ENCODE measurements at regions not wholly inside any gene's neighbourhood (a gene's known extent, or its start where the extent isn't known, plus 50 kb on each side); places are given as distances from the start of the nearest gene placed in this dataset.

DNA sequence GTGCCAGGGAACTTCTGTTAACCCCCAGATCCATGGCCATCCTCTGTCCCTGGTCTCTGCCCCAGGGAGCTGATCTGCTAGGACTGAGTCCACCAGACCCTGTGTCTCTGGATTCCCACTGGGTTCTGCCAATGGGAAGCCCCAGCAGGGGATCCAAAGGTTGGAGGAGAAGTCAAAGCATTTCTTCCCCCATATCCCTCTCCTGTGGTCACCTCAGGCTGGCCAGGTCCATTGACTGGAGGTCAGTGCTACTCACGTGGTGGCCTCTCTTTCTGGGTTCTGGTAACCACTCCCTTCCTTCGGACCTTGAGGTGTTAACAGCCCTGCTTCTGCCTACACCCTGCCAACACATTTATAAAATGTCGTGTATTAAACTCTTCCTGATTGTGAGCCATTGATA lies 69.7 kb upstream of the NECTIN1 start:
- Histone ChIP-seq H3K9ac (no peak overlapping the region), H3K27me3 (ENCODE audit: control insufficient read depth, insufficient read depth, low read length) (no peaks in the 10 kb centered on the region), H3K27ac (no peak overlapping the region), H3K79me2 (no peaks in the 10 kb centered on the region), H3K36me3 (ENCODE audit: control insufficient read depth, insufficient read depth, low read length) (no peaks in the 10 kb centered on the region), H3K9me3 (ENCODE audit: control insufficient read depth, low read length) (no peaks in the 10 kb centered on the region), H2AFZ (no peak overlapping the region), H3K4me1 (no peaks in the 10 kb centered on the region), H3K4me2 (ENCODE audit: low read length) (no peak overlapping the region), H3K4me3 (ENCODE audit: low read depth, low read length) (no peak overlapping the region)
- TF ChIP-seq, protein P1, sequence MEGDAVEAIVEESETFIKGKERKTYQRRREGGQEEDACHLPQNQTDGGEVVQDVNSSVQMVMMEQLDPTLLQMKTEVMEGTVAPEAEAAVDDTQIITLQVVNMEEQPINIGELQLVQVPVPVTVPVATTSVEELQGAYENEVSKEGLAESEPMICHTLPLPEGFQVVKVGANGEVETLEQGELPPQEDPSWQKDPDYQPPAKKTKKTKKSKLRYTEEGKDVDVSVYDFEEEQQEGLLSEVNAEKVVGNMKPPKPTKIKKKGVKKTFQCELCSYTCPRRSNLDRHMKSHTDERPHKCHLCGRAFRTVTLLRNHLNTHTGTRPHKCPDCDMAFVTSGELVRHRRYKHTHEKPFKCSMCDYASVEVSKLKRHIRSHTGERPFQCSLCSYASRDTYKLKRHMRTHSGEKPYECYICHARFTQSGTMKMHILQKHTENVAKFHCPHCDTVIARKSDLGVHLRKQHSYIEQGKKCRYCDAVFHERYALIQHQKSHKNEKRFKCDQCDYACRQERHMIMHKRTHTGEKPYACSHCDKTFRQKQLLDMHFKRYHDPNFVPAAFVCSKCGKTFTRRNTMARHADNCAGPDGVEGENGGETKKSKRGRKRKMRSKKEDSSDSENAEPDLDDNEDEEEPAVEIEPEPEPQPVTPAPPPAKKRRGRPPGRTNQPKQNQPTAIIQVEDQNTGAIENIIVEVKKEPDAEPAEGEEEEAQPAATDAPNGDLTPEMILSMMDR (IDR thresholded peaks at IDR 0.05): no peak

DNA sequence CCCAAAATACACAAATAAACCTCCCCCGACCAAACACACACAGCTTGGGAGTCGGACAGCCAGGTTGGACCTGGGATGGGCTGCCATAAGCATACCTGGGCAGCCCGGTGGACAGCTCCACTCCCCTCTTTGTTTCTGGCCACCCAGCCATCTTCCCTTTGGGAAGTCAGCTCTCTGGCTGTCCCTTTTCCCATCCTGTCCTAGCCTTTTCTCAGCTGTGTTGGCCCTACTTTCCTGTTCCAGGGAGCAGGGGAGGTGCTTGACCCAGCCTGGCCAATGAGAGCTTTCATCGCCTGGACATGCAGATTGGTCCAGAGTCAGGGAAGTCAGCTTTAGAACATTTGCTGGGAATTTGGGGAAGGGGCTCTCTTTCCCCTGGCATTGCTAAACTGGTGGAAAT lies 68.7 kb upstream of the NECTIN1 start:
- Histone ChIP-seq H3K9me3 (ENCODE audit: control insufficient read depth, low read length) (no peaks in the 10 kb centered on the region), H3K27me3 (ENCODE audit: control insufficient read depth, insufficient read depth, low read length) (no peaks in the 10 kb centered on the region), H3K27ac (no peak overlapping the region), H3K4me2 (ENCODE audit: low read length) (no peak overlapping the region), H3K36me3 (ENCODE audit: control insufficient read depth, insufficient read depth, low read length) (no peaks in the 10 kb centered on the region), H3K9ac (no peak overlapping the region), H2AFZ (no peak overlapping the region), H3K4me3 (ENCODE audit: low read depth, low read length) (no peak overlapping the region), H3K4me1 (no peaks in the 10 kb centered on the region), H3K79me2 (no peaks in the 10 kb centered on the region)
- TF ChIP-seq, protein P1 (IDR thresholded peaks at IDR 0.05): no peak

DNA sequence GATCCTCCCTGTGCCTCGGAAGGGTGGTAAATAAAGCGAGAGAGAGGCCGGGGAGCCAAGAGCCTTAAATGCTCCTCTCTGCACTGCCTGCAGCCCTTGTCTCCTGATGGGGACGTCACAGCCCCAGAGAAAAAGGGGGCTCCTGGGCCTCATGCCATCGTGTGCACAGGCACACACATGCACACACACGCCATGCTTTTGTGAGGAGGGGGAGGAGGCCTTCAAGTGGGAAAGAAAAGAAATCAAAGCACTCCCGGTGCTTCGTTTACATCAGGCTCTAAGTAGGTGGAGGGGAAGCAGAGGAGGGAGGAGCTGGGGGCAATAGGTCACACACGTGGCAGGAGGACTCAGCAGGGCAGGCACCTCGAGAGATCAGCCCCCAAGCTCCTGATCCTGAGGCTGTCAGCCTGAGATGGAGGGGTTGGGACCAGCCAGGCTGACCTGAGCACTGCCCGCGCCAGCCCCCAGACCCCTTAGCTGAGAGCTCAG lies 68.2 kb upstream of the NECTIN1 start:
- H3K27ac ChIP-seq: no peak overlapping the region
- no peak overlapping the region for H3K4me2 ChIP-seq (ENCODE audit: low read length)
- no peak overlapping the region for H2AFZ ChIP-seq
- no peaks in the 10 kb centered on the region for H3K9me3 ChIP-seq (ENCODE audit: control insufficient read depth, low read length)
- H3K27me3 ChIP-seq (ENCODE audit: control insufficient read depth, insufficient read depth, low read length): no peaks in the 10 kb centered on the region
- H3K9ac ChIP-seq: no peak overlapping the region
- H3K4me3 ChIP-seq (ENCODE audit: low read depth, low read length): no peak overlapping the region
- H3K4me1 ChIP-seq: no peaks in the 10 kb centered on the region
- TF ChIP-seq, protein P1 (IDR thresholded peaks at IDR 0.05): no peak
- no peaks in the 10 kb centered on the region for H3K79me2 ChIP-seq
- no peaks in the 10 kb centered on the region for H3K36me3 ChIP-seq (ENCODE audit: control insufficient read depth, insufficient read depth, low read length)

DNA sequence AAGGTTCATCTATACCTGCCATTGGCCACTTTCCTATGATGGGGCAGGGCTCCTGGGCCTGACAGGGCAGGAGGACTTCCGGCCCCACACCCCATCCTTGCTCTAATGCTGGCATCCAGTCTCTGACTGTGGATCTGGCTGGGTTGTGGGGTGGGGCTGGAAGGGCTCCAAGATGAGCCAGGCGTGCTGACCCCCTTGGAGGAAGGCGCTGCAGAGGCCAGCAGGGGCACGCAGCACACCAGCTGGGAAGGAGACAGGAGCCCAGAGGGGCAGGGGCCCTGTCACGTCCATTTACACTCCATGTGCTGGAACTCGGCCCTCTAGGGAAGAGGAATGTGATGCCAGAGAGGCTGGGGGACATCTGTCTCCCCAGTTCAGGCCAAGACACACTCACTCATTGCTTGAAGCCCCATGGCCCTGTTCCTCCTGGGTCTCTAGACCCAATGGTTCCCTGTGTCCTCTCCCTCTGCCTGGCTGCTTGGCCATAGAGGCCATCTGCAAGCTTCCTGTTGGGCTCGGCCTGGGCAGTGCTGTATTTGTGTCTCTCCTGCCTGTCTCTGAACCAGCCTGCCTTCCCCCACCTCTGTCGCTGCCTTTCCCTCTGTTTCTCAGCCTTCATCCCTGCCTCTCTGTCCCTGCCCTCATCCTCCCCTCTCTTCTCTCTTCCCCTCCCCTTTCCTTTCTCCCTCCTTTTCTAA lies 67.5 kb upstream of the NECTIN1 start:
- H3K4me2 ChIP-seq (ENCODE audit: low read length): no peak overlapping the region
- no peaks in the 10 kb centered on the region for H3K4me1 ChIP-seq
- H3K9ac ChIP-seq: no peak overlapping the region
- TF ChIP-seq, protein P1 (IDR thresholded peaks at IDR 0.05): no peak
- H3K9me3 ChIP-seq (ENCODE audit: control insufficient read depth, low read length): no peaks in the 10 kb centered on the region
- no peak overlapping the region for H3K4me3 ChIP-seq (ENCODE audit: low read depth, low read length)
- no peaks in the 10 kb centered on the region for H3K79me2 ChIP-seq
- no peak overlapping the region for H3K27ac ChIP-seq
- H2AFZ ChIP-seq: no peak overlapping the region
- H3K27me3 ChIP-seq (ENCODE audit: control insufficient read depth, insufficient read depth, low read length): no peaks in the 10 kb centered on the region
- no peaks in the 10 kb centered on the region for H3K36me3 ChIP-seq (ENCODE audit: control insufficient read depth, insufficient read depth, low read length)

DNA sequence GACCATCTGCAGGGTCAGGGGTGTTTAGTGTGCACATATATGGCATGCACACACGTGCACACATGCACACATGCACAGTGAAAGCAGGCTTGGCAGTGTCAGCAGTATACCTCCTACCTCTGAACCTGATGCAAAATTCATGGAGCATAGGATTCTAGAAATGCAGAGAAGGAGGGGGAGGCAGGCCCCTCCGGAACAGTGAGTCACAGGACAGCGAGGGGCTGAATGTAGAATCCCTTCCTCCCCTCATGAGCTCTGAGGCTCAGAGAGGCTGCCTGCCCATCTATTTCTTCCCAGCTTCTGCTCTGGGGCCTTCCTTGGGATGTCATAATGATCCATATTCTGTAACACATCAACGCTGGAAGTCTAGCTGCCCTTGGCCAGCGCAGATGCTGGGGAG lies 66.7 kb upstream of the NECTIN1 start:
- Histone ChIP-seq H3K9ac (no peak overlapping the region), H3K4me2 (ENCODE audit: low read length) (no peak overlapping the region), H3K36me3 (ENCODE audit: control insufficient read depth, insufficient read depth, low read length) (no peaks in the 10 kb centered on the region), H3K27me3 (ENCODE audit: control insufficient read depth, insufficient read depth, low read length) (no peaks in the 10 kb centered on the region), H3K79me2 (no peaks in the 10 kb centered on the region), H3K4me1 (no peaks in the 10 kb centered on the region), H3K4me3 (ENCODE audit: low read depth, low read length) (no peak overlapping the region), H3K27ac (no peak overlapping the region), H3K9me3 (ENCODE audit: control insufficient read depth, low read length) (no peaks in the 10 kb centered on the region), H2AFZ (no peak overlapping the region)
- TF ChIP-seq, protein P1 (IDR thresholded peaks at IDR 0.05): no peak

Data from parathyroid adenoma (tissue), 2 donors.